HG03432 (cell line): ENCODE measurements at regions not wholly inside any gene's neighbourhood (a gene's known extent, or its start where the extent isn't known, plus 50 kb on each side); places are given as distances from the start of the nearest gene placed in this dataset.

Experiments
- ATAC-seq: cut with Tn5 transposase; IDR thresholded peaks from one replicate; pipeline ENCODE4 v1.9.1; 2021; ENCODE audit warnings: mild to moderate bottlenecking, moderate library complexity; ENCODE audit not compliant: unreplicated experiment

DNA sequence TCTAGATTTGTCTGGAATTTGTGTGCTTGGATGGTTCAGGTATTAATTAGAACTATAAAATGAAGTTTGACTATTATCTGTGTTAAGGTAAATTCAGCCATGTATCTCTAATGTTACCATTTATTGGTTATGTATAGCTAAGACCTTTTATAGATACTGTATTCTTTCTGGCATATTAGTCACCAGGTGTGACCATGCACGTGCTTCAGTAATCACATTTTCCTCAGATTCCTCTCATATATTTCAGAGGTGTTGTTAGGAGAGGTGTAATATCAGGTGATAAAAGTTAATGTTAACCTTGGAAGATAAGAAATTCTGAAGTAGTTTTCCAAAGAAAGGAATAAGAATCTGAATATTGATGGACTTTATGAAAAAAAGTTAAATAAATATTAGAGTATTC, 194.5 kb upstream of the KHDRBS2 start:
- ATAC-seq = no peak

DNA sequence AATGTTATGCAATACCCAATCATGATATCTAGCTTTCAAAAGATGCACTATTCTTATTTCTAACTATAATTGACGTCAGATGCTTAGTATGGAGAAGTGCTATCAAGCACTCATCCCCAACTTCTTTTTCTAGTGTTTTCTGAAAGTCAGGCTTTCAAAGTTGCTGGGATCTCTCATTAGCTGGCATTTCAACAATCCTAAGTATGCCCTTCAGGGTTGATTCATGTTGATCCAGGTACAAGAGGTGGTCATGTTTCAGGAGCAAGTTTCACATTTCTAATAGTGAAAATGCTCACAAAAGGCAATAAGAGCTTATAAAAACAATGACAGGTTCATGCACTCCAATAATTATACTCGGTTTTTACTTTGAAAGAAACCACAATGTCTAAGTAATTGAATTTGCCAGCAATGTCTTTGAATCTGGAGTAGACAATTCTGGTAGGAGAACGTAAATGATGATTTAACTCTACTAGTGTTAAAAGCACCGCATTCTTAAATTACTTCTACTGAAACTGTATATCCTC, 193.7 kb upstream of the KHDRBS2 start:
- ATAC-seq = no peak

DNA sequence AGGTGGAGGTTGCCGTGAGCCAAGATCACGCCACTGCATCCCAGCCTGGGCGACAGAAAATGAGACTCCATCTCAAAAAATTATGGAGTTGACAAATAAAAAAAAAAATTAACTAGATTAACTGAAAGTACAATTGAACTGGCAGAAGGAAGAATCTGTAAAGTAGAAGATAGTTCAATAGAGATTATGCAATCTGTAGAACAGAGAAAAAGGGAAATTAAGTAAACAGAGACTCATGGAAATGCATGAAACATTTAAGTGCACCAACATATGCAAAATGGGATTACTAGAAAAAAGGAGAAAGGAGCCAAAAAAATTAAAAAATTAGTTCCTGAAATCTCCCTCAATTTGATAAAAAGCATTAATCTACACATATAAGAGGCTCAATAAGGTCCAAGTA, 188.8 kb upstream of the KHDRBS2 start:
- ATAC-seq = no peak

DNA sequence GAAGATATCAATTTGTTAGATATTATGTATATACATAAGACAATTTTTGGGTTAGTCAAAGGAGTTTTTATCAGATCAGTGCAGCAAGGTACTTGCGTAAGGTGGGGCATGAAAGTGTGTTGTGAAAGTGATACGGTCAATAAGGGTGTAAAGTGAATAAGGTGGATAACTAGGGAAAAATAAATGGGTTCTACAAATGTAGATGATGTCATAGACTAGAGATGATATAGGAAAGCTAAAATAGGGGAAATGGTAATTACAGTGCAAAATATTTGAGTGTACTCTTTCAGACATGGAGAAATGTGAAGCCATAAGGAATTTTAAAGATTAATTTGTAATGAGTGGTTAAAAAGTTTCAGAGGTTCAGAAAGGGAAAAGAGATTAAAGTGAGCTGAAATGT, 180.6 kb upstream of the KHDRBS2 start:
- ATAC-seq = no peak

DNA sequence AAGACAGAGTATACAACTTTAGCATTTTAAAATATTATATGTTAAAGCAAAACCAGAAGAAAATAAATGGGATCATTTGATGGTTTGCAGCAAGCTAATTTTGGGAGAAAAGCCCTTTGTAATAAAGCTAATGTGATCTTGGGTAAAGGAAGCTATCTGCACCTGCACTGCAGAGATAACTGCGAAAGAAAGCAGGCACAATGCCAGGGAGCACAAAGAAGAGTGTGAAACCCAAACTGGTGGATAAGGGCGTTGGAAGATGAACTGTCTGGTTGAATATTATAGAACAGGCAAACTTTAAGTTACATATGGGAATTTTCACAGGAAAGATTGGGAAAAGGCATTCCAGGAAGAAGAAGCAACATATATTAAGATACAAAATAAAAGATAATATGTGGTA, 179.2 kb upstream of the KHDRBS2 start:
- no peak for ATAC-seq

DNA sequence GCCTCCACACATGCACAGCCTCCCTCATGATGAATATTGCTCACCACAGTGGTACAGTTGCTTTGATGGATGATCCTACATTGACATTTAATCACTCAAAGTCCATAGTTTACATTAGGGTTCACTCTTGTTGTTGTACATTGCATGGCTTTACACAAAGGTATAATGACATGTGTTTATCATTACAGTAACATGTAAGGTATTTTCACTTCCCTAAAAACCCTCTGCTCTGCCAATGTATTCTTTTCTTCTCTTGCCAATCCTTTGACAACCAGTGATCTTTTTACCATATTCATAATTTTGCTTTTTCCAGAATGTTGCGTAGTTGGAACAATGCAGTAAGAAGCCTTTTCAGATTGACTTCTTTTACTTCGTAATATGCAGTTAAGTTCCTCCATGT, 166.6 kb upstream of the KHDRBS2 start:
- no peak for ATAC-seq

DNA sequence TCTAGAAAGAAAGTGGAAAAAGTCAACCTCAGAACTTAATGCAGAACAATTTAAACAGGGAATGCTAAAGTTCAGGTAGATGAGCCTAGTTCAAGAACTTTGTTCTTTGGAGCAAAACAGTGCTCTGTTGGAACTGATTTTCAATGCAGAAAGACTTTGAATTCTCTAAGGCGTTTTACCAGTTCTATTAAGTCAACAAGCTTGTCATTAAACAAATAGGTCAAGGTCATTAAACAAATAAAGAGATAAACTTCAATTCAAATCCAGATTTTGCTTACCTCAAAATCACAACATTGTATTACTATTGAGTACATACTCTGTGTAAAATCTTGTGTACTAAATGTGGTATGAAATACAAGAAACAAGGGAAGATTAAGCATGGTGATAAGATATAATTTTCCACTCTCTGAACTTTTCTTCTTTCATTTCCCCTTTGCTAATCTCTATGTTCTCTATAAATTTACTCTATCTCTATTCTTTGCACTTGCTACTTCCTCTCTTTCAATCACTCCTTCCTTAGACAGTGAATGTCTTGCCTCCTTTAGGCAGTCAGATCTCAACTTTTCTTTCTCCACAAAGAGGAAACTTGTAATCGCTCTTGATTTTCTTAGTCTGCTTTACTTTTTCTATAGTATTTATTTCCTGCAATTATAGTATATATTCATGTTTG, 160.8 kb upstream of the KHDRBS2 start:
- no peak for ATAC-seq

DNA sequence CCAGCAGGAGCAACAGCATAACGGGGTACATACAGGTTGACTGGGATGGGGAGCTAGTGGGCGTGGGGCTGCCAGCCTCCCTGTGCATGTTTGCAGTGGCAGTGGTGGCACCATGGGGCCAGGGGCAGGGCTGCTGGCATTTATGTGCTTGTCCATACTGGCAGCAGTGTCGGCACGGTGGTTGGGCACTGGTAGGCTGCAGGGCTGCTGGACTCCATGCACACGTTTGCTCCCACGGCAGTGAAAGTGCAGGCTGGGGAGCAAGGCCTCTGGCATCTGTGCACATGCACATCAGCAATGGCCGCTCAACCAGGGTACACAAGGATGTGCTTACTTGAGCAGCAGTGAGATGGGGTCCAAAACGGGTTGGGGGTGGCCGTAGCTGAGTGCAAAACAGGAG, 159.5 kb upstream of the KHDRBS2 start:
- no peak for ATAC-seq

DNA sequence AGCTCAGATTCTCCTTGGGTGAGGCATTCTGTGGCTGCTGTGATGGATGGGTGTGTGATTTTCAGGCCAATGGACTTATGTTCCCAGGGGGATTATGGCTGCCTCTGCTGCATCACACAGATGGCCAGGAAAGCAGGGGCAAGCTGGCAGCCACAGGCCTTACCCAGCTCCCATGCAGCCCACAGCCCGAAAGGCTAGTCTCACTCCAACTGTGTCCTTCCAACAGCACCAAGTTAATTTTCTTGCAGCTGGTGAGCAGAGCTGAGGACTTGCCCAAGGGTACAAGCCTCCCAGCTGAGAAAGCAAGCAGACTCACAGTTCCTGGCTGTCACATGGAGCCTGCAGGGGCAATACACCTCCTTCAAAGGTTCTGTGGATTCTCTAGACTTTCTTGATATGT, 155.2 kb upstream of the KHDRBS2 start:
- ATAC-seq = no peak

DNA sequence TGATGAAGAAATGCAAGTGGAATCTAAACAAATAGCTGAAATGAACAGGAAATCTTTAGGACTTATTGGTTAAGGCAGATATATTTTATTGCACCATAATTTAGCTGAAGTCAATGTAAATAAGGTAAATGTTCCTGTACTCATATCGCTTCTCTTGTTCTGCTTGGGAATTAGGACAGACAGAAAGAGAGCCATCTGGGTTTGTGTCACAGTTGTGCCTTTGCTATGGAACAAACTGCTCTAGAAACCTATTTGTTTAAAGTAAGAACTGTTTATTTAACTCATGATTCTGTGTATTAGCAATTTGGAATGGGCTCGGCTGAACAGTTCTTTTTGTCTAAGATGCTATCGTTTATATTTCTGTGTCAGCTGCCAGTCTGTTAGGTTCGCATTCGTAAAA, 143.8 kb upstream of the KHDRBS2 start:
- ATAC-seq = no peak

DNA sequence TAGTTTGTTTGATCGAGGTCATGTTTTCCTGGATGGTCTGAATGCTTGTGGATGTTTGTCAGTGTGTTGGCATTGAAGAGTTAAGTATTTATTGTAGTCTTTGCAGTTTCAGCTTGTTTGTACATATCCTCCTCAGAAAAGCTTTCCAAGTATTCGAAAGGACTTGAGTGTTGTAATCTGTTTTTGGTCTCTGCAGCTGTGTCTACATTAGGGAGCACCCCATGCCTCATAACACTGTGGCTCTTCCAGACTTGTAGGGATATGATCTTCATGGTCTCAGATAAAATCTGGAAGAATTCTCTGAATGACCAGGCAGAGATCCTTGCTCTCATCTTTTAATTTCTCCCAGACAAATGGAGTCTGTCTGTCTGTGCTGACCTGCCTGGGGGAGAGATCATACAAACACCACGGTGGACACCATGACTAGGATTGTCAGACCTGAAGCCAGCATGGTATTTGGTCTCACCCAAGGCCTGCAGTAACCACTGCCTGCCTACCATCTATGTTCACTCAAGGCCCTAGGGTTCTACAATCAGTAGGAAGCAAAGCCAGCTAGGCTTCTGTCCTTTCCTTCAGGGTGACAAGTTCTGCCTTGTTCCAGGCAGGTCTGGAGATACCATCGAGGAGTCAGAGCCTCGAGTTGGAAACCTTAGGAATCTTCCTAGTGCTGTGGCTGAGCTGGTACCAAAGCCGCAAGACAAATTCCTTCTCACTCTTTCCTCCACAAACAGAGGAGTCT, 114.7 kb upstream of the KHDRBS2 start:
- ATAC-seq = no peak

DNA sequence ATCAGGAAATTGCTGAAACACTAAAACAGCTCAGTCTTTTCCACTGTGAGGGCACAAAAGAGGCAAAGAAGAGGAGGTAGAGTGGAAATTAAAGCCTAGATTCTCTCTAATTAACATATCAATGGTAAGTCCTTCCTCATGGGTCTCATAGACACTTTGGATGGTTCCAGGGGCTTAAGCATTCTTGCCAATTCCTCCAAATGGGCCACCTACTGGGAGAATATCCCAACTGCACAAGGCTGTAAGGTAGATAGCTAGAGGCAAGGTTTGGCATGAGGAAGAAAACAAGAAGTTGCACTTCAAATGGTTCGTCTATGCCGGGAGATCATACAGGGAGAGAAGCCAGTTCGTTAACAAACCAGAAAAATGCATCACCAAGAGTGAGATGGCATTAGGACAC, 107.6 kb upstream of the KHDRBS2 start:
- no peak for ATAC-seq

DNA sequence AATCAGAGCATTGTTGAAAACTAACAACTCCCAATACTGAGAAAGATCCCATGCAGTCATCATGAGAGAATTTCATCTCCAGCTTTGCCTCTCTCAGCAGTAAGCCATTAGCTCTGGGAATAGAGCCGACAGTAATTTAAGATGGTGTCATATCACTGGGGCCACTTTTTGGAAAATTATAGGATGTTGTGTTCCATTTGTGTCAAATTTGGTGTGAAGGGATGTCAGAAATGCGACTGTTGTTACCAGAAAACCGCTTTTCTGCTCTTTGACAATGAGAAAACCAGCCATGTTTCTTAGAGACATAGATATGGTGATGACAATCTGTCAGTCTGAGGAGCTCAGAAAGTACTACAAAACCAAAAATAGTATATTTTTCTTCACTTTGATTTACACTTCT, 106.3 kb upstream of the KHDRBS2 start:
- no peak for ATAC-seq

DNA sequence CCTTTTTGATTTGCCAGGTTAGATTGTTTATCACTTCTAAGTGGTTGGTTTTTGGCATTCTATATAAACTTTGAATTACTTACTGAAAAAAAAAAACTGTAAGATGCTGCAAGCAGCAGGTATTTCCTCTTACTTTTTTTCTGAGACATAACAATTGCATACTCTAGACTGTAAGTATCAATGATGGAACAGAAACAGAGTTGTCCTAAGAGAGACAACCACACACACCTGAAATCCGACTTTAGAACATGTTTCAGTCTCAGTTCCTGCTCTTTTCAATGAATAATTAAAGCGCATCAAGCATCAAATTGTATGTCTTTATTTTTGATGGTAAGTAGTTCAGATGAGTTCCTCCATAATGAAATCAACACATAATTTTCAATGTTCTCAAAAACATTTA, 105.3 kb upstream of the KHDRBS2 start:
- ATAC-seq = no peak

DNA sequence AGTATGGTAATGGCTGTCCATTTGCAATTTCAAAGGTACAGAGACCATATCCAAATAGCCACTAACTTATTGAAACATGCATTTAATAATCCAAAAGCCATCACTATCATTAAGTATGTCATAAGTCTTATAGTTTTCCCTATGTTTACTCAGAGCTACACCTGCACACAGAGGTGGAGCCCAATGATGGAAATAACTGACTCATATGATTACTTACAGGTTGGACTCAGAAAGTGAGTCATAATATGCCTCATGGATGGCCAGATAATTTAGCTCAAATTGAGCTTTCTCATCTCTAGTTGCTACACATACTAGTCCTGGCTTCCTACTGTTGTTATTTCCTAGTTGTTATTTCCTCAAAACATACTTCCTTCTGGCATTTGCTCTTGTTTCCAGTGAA, 104.4 kb upstream of the KHDRBS2 start:
- ATAC-seq = no peak

DNA sequence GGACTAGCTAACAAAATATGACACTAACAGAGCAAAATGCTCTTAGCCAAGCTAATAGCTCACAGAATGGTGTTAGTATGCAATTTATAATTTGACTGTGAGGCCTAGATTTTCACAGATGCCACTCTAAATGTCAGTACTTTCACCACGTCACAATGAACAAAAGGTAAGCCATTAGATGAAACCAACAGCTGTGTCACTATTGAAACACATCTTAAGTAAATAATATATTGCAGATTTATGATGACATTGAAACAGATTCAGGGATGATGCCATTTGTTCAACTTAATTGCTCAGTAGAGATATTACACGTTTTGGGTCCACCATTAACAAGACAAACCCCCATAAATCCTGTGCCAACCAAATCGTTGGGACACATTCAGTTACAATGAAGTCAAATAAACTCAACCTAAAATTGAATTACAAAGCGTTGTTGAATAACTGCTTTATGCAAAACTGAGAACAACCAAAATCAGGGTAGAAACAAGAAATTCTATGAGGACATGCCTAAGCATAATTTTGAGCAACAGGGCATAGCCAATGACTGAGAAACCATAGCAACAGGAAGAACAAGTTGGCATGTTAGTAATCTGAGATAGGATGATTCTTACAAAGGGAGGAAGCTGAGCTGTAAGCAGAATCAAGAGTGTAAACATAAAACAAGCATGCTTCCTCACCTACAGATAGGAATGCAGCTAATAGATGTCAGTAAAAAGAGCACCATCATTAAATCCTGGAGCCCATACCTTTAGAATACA, 85.6 kb upstream of the KHDRBS2 start:
- ATAC-seq = no peak

DNA sequence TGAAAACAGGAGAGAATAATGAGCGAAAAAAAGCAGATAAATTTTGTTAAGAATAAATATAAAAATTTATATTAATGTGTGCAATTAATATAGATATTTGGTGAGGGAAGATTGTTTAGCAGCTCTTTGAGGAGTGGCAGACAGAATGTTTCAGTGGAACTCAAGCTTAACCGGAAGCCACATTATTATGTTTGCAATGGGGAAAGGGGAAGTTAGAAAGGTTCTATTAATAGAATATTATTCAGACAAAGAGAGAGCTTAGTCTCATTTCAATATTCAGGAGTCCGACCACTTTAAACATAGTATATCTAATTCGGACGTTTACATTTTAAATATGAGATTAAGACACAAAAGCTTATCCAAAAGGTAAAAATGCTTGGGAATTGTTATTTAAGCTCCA, 81.6 kb upstream of the KHDRBS2 start:
- ATAC-seq = peak; percentile 100

DNA sequence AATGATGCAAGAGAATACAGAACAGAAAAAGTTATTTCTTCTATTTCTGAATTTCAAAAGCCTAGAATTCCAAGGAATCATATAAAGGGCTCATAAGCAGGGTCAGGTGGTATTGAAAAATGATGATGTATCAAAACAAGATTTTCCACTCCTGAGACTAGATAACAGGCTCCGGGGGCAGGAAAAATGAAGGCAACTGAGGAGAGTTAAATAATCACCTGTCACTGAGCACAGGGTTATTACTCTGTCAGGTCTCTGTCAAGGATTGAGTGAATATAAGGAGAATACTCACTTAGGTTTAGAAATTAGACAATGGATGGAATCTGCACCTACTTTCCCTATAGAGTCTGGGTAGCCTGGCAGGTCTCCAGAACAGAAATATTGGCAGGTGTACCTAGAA, 76.1 kb upstream of the KHDRBS2 start:
- ATAC-seq = no peak

DNA sequence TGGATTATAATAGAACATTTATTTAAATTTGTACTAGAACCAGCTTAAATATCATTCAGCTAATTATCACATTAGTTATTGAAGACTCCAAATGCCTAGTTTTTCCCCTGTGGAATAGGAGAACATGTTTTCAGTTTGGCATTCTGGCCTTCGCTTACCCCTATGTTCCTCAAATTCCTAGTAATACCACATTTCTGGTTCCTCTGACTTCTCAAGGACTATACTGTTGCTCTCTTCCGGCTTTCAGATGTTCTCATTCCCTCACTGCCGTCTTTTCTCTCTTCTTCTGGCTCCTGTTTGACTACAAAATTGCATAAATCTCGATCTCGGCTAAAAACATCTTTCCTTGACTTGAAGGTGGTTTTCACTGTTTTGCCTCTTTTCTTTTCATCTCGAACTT, 71.8 kb upstream of the KHDRBS2 start:
- no peak for ATAC-seq

DNA sequence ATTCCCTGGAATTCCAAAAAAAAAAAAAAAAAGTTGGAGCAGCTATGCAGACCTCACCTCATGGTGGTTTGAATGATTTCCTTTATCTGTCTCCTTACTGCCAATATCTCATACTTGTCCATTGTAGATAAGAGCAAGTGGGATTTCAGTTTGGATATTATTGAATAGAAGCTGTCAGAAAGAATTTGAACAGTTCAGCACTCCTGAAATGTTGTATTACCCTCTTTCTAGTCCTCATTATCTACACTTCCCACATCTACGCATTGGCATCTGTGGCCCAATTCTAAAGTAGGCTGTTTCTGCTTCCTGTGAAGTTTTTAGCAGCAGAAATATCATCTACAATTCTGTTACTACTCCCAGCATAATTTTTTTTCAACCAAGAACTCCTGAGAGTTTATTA, 68.2 kb upstream of the KHDRBS2 start:
- ATAC-seq = no peak

DNA sequence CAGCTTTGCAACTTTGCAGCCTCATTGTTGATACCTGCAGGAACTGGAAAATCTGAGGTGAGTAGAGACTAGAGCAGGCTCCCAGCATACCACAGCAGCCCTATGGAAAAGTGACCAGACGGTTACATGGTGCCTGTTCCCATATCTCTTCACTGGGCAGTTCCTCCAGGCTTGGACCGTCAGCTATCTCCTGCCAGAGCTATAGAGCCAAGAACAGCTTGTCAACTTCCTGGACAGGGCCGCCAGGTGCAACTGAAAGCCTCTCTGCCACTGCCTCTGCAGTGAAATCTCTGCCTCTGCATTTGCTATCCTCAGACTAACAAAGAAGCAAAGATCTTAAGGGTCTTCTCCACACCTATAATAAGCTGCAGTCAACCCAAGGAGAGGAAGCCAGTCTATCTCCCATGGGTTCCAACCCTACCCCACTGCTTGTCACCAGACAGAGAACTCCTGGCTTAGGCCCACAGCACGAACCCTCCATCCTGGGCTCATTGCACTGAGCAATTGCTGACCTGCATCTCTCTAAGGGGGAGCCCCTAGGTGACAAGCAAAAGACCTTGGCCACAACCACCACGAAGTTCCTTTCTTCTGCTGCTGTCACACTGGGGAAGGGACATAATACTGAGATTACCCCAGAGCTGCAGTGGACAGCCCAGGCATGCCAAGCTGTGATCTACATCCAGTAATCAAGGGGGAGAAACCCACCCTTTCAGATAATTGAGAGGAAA, 60.1 kb upstream of the KHDRBS2 start:
- ATAC-seq = no peak
